OCI-LY1 (cell line): ENCODE measurements at regions not wholly inside any gene's neighbourhood (a gene's known extent, or its start where the extent isn't known, plus 50 kb on each side); places are given as distances from the start of the nearest gene placed in this dataset.

Experiments
- EZH2 ChIP-seq: fragments of 200-600 bp; sonication (generic), shearing (Covaris generic); IDR thresholded peaks from 2 replicates; pipeline ENCODE4 v1.8.0; 2017; ENCODE audit warnings: borderline replicate concordance, mixed run types, mild to moderate bottlenecking, antibody characterized with exemption, low read length, moderate library complexity, mixed read lengths
- TF ChIP-seq, protein P1 (sequence below): fragments of 200-600 bp; sonication (generic), shearing (Covaris generic); IDR thresholded peaks from 2 replicates; pipeline ENCODE4 v1.5.1; 2017; ENCODE audit warnings: mild to moderate bottlenecking, antibody characterized with exemption, low read length, moderate library complexity, mixed read lengths

DNA sequence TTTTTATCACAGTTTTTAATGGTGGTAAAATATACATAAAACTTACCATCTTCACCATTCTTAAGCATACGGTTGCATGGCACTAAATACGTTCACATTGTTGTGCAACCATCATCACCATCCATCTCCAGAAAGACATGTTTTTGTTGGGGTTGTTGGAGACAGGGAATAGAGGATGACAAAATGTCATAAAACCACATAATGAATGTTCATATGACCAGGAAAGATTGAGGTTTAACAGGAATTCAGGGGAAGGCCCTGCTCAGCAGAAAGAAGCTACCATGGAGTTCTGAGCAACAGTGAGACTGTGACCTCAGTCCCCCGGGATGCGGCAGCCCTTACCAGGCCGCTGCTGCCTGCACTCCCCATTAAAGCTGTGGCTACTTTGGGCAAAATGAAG lies 63.9 kb upstream of the TRIM2 start:
- TF ChIP-seq, protein P1, sequence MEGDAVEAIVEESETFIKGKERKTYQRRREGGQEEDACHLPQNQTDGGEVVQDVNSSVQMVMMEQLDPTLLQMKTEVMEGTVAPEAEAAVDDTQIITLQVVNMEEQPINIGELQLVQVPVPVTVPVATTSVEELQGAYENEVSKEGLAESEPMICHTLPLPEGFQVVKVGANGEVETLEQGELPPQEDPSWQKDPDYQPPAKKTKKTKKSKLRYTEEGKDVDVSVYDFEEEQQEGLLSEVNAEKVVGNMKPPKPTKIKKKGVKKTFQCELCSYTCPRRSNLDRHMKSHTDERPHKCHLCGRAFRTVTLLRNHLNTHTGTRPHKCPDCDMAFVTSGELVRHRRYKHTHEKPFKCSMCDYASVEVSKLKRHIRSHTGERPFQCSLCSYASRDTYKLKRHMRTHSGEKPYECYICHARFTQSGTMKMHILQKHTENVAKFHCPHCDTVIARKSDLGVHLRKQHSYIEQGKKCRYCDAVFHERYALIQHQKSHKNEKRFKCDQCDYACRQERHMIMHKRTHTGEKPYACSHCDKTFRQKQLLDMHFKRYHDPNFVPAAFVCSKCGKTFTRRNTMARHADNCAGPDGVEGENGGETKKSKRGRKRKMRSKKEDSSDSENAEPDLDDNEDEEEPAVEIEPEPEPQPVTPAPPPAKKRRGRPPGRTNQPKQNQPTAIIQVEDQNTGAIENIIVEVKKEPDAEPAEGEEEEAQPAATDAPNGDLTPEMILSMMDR: no peak
- TF ChIP-seq EZH2: no peak
